Endothelial cell of umbilical vein (primary cell): ENCODE measurements at regions not wholly inside any gene's neighbourhood (a gene's known extent, or its start where the extent isn't known, plus 50 kb on each side); places are given as distances from the start of the nearest gene placed in this dataset.
"Not testable (repeated sequence)": the region's sequence is repeated elsewhere in the genome, so short reads cannot be mapped to it uniquely, and the experiment has no call there.

ENCODE experiments used
- BruUV-seq: library from RNA; stranded (reverse); fragments of 400-500 nt; replicated peaks from 2 replicates; lab custom pipeline; 2021; lab: Mats Ljungman, UMichigan
- CTCF ChIA-PET: fragments of 300-600, 350-600 bp; sonication (Branson Sonifier 250); formaldehyde crosslinking; loops from one replicate; lab custom pipeline; 2021; ENCODE audit warnings: antibody characterized with exemption, inconsistent platforms; lab: Charles Lee
- POLR2A ChIA-PET: fragments of 300-600, 350-600 bp; sonication (Branson Sonifier 250); formaldehyde crosslinking; loops from one replicate; lab custom pipeline; 2021; ENCODE audit warnings: antibody characterized with exemption, inconsistent platforms; lab: Charles Lee
- DNase-seq: peaks from one replicate; pipeline ENCODE4 v3.0.0-alpha.2; 2011; ENCODE audit warnings: low read depth, low spot score
- FAIRE-seq: peaks from 2 replicates; lab custom pipeline; 2011; peaks lifted over from hg19 to GRCh38; lab: Jason Lieb, UNC
- H2AFZ ChIP-seq: 2 replicates; pipeline ENCODE4 v1.6.0; 2012; ENCODE audit warnings: low read depth, low read length, control low read depth, inconsistent platforms
- H3K27ac ChIP-seq: 2 replicates; pipeline ENCODE4 v1.5.1; 2011; ENCODE audit warnings: low read depth, mild to moderate bottlenecking, control low read depth, low read length, moderate library complexity; ENCODE audit not compliant: insufficient read depth
- H3K27me3 ChIP-seq, 2 experiments: 2 replicates each; pipeline versions ENCODE4 v1.6.0 to v1.6.1; 2011; ENCODE audit warnings: low read length in 2 of 2, mixed read lengths in 1 of 2; ENCODE audit not compliant: control insufficient read depth in 2 of 2, insufficient read depth in 2 of 2
- H3K36me3 ChIP-seq, 2 experiments: 2 replicates in 1 of 2; 3 replicates in 1 of 2; pipeline ENCODE4 v1.5.1; 2011; ENCODE audit warnings: low read length in 2 of 2, mild to moderate bottlenecking in 1 of 2, moderate library complexity in 1 of 2; ENCODE audit not compliant: control insufficient read depth in 2 of 2, insufficient read depth in 2 of 2; ENCODE audit errors: extremely low read depth in 1 of 2
- H3K4me1 ChIP-seq: 3 replicates; pipeline ENCODE4 v1.5.1; 2011; ENCODE audit warnings: mild to moderate bottlenecking, low read length; ENCODE audit not compliant: control insufficient read depth, insufficient read depth; ENCODE audit errors: extremely low read depth
- H3K4me2 ChIP-seq: 2 replicates; pipeline ENCODE4 v1.6.1; 2011; ENCODE audit warnings: low read length, control low read depth, mixed read lengths; ENCODE audit not compliant: insufficient read depth
- H3K4me3 ChIP-seq, 3 experiments: fragments of 200-600 bp in 1 of 3; sonication (generic), shearing (Covaris generic) in 1 of 3; replicated peaks in 1 of 3; 2 replicates each; pipeline ENCODE4 v1.5.1; 2011 to 2016; ENCODE audit warnings: control low read depth in 3 of 3, low read length in 3 of 3, mild to moderate bottlenecking in 2 of 3, inconsistent platforms in 1 of 3, low read depth in 1 of 3, moderate library complexity in 1 of 3; ENCODE audit not compliant: insufficient read depth in 1 of 3
- H3K79me2 ChIP-seq: 2 replicates; pipeline ENCODE4 v1.6.0; 2012; ENCODE audit warnings: low read length, inconsistent platforms; ENCODE audit not compliant: control insufficient read depth, insufficient read depth
- H3K9ac ChIP-seq: replicated peaks from 2 replicates; pipeline ENCODE3; 2011; ENCODE audit warnings: low read length, control low read depth; ENCODE audit not compliant: insufficient read depth; ENCODE audit errors: extremely low read depth
- H3K9me1 ChIP-seq: replicated peaks from 3 replicates; pipeline ENCODE4 v1.6.0; 2011; ENCODE audit warnings: mild to moderate bottlenecking, low read length; ENCODE audit not compliant: control insufficient read depth, insufficient read depth; ENCODE audit errors: extremely low read depth
- H3K9me3 ChIP-seq: replicated peaks from 2 replicates; pipeline ENCODE4 v1.5.1; 2012; ENCODE audit warnings: low read length, inconsistent platforms; ENCODE audit not compliant: control insufficient read depth, insufficient read depth
- H4K20me1 ChIP-seq: replicated peaks from 2 replicates; pipeline ENCODE3; 2011; ENCODE audit warnings: mild to moderate bottlenecking, low read length; ENCODE audit not compliant: control insufficient read depth, insufficient read depth; ENCODE audit errors: extremely low read depth
- dilution Hi-C: fragments of 300-500 bp; cut with MboI; formaldehyde crosslinking; loops from one replicate; pipeline ENCODE4 v1.15.0; 2019; ENCODE audit warnings: low sequenced_read_pairs; ENCODE audit not compliant: extremely low pct_ligation_motif_present
- intact Hi-C: fragments of 100-400 bp; cut with micrococcal nuclease; formaldehyde crosslinking; loops from one replicate; pipeline ENCODE4 v1.10.0; 2022

GRCh38 chr16:16552819-16553340 is 173.9 kb downstream of the NPIPA7 start:
- H3K27ac ChIP-seq, intact Hi-C loops, BruUV-seq, H3K9me3 ChIP-seq, CTCF ChIA-PET, H3K9ac ChIP-seq, H3K4me3 ChIP-seq, H2AFZ ChIP-seq, DNase-seq, H3K36me3 ChIP-seq, H3K9me1 ChIP-seq, FAIRE-seq, dilution Hi-C loops, H4K20me1 ChIP-seq, H3K4me1 ChIP-seq, H3K27me3 ChIP-seq, POLR2A ChIA-PET, H3K4me2 ChIP-seq, H3K79me2 ChIP-seq: not testable (repeated sequence)

GRCh38 chr16:16559179-16559740 is 180.3 kb downstream of the NPIPA7 start:
- H3K4me3 ChIP-seq, intact Hi-C loops, H3K9me1 ChIP-seq, H2AFZ ChIP-seq, H3K27ac ChIP-seq, FAIRE-seq, DNase-seq, H3K79me2 ChIP-seq, BruUV-seq, dilution Hi-C loops, H3K27me3 ChIP-seq, H3K9me3 ChIP-seq, H3K36me3 ChIP-seq, H4K20me1 ChIP-seq, H3K4me1 ChIP-seq, POLR2A ChIA-PET, CTCF ChIA-PET, H3K9ac ChIP-seq, H3K4me2 ChIP-seq: not testable (repeated sequence)

- intact Hi-C loops, H3K27me3 ChIP-seq, BruUV-seq, H3K9me3 ChIP-seq, FAIRE-seq, H3K9ac ChIP-seq, DNase-seq, CTCF ChIA-PET, dilution Hi-C loops, H3K4me3 ChIP-seq, H4K20me1 ChIP-seq, H3K79me2 ChIP-seq, POLR2A ChIA-PET, H3K36me3 ChIP-seq, H3K4me1 ChIP-seq, H3K27ac ChIP-seq, H3K9me1 ChIP-seq, H2AFZ ChIP-seq, H3K4me2 ChIP-seq: not testable (repeated sequence)
Observed at GRCh38 chr16:16561532-16561931, 182.6 kb downstream of the NPIPA7 start.

- FAIRE-seq, POLR2A ChIA-PET, H3K79me2 ChIP-seq, DNase-seq, H3K9me1 ChIP-seq, intact Hi-C loops, H3K9me3 ChIP-seq, H3K27ac ChIP-seq, H3K4me2 ChIP-seq, H4K20me1 ChIP-seq, H3K9ac ChIP-seq, H3K27me3 ChIP-seq, BruUV-seq, H3K36me3 ChIP-seq, H3K4me1 ChIP-seq, CTCF ChIA-PET, H2AFZ ChIP-seq, H3K4me3 ChIP-seq, dilution Hi-C loops: not testable (repeated sequence)
Observed at GRCh38 chr16:16563962-16564361, 185.0 kb downstream of the NPIPA7 start.
